ENCODE measurements at regions not wholly inside any gene's neighbourhood (a gene's known extent, or its start where the extent isn't known, plus 50 kb on each side); places are given as distances from the start of the nearest gene placed in this dataset.
"Not testable (repeated sequence)": the region's sequence is repeated elsewhere in the genome, so short reads cannot be mapped to it uniquely, and the experiment has no call there.

- no peak for DNase-seq (ENCODE audit: low read depth)
- H3K4me3 ChIP-seq (ENCODE audit: low read depth, low read length), result no peak overlapping the region
- TF ChIP-seq CTCF (IDR thresholded peaks at IDR 0.05; ENCODE audit: insufficient read depth, low read depth, low read length, missing control alignments), result no peak
Measured at GRCh38 chr10:125415964-125416363, 255.6 kb upstream of the CTBP2 start.

- DNase-seq (ENCODE audit: low read depth), result no peak
- TF ChIP-seq CTCF (IDR thresholded peaks at IDR 0.05; ENCODE audit: insufficient read depth, low read depth, low read length, missing control alignments), result no peak
- no peak overlapping the region for H3K4me3 ChIP-seq (ENCODE audit: low read depth, low read length)
Measured at GRCh38 chr10:125415006-125415633, 254.8 kb upstream of the CTBP2 start.

- TF ChIP-seq CTCF (IDR thresholded peaks at IDR 0.05; ENCODE audit: insufficient read depth, low read depth, low read length, missing control alignments), result no peak
- no peak overlapping the region for H3K4me3 ChIP-seq (ENCODE audit: low read depth, low read length)
- no peak for DNase-seq (ENCODE audit: low read depth)
Measured at GRCh38 chr10:125411724-125412123, 251.4 kb upstream of the CTBP2 start.

- H3K4me3 ChIP-seq (ENCODE audit: low read depth, low read length), result no peak overlapping the region
- DNase-seq (ENCODE audit: low read depth), result no peak
- TF ChIP-seq CTCF (IDR thresholded peaks at IDR 0.05; ENCODE audit: insufficient read depth, low read depth, low read length, missing control alignments), result no peak
Measured at GRCh38 chr10:125409756-125410155, 249.4 kb upstream of the CTBP2 start.

DNA sequence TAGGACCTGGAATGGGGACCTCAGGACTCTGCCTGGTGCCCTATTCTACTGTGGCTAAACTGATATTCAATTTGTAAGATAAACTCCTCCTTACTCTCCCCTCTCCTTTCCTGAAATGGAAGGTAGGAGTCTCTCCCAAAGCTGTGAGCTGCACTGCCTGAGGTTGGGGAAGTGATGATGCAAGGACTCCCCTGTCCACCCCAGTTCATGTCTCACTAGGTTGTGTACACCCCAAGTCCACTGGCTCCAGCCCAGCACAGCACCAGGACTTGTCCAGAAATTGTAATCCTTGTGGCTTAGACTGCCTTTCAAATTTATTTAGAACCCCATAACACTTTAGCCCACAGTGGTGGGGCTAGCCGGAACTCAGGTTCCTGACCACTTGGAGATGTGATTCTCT lies 247.2 kb upstream of the CTBP2 start:
- no peak for TF ChIP-seq CTCF (IDR thresholded peaks at IDR 0.05; ENCODE audit: insufficient read depth, low read depth, low read length, missing control alignments)
- no peak overlapping the region for H3K4me3 ChIP-seq (ENCODE audit: low read depth, low read length)
- DNase-seq (ENCODE audit: low read depth), result no peak

- no peak for DNase-seq (ENCODE audit: low read depth)
- H3K4me3 ChIP-seq (ENCODE audit: low read depth, low read length), result no peak overlapping the region
- TF ChIP-seq CTCF (IDR thresholded peaks at IDR 0.05; ENCODE audit: insufficient read depth, low read depth, low read length, missing control alignments), result no peak
Measured at GRCh38 chr10:125407000-125407502, 246.7 kb upstream of the CTBP2 start.

DNA sequence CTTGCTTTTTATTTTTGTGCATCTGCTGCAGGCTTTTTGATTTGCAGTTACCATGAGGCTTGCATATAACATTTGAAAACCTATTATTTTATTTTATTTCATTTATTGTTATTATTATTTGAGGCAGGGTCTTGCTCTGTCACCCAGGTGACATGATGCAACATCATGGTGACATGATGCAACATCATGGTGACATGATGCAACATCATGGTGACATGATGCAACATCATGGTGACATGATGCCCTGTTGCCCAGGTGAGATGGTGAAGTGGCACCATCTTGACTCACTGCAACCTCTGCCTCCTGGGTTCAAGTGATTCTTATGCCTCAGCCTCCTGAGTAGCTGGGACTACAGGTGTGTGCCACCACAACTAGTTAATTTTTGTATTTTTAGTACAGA lies 244.5 kb upstream of the CTBP2 start:
- H3K4me3 ChIP-seq (ENCODE audit: low read depth, low read length); DNase-seq (ENCODE audit: low read depth): not testable (repeated sequence)

Data from GM12865 (cell line).